HPDE6-E6E7 (cell line): ENCODE measurements at regions not wholly inside any gene's neighbourhood (a gene's known extent, or its start where the extent isn't known, plus 50 kb on each side); places are given as distances from the start of the nearest gene placed in this dataset.
"Not testable (repeated sequence)": the region's sequence is repeated elsewhere in the genome, so short reads cannot be mapped to it uniquely, and the experiment has no call there.

Experiments used
- DNase-seq: peaks from one replicate; pipeline ENCODE4 v3.0.0; 2011; ENCODE audit warnings: missing footprints; ENCODE audit errors: extremely low spot score

- no peak for DNase-seq
Observed at GRCh38 chr1:5734414-5734813, 257.8 kb downstream of the NPHP4 start.

GRCh38 chr1:5733596-5733995, 258.6 kb downstream of the NPHP4 start:
- no peak for DNase-seq

- DNase-seq, result no peak
Observed at GRCh38 chr1:5731110-5731423, 261.2 kb downstream of the NPHP4 start.

GRCh38 chr1:5730272-5731109, 261.7 kb downstream of the NPHP4 start:
- no peak for DNase-seq

- DNase-seq, result no peak
Observed at GRCh38 chr1:5729636-5730145, 262.5 kb downstream of the NPHP4 start.

GRCh38 chr1:5728663-5729355, 263.4 kb downstream of the NPHP4 start:
- DNase-seq, result no peak

GRCh38 chr1:5727871-5728643, 264.2 kb downstream of the NPHP4 start:
- no peak for DNase-seq

GRCh38 chr1:5727191-5727590, 265.0 kb downstream of the NPHP4 start:
- no peak for DNase-seq

GRCh38 chr1:5726586-5727184, 265.5 kb downstream of the NPHP4 start:
- DNase-seq, result not testable (repeated sequence)

- DNase-seq, result no peak
Observed at GRCh38 chr1:5725855-5726585, 266.2 kb downstream of the NPHP4 start.

GRCh38 chr1:5725406-5725805, 266.8 kb downstream of the NPHP4 start:
- no peak for DNase-seq

- DNase-seq, result no peak
Observed at GRCh38 chr1:5724847-5725246, 267.4 kb downstream of the NPHP4 start.

GRCh38 chr1:5722635-5723164, 269.5 kb downstream of the NPHP4 start:
- no peak for DNase-seq

- DNase-seq, result no peak
Observed at GRCh38 chr1:5721634-5722215, 270.5 kb downstream of the NPHP4 start.

GRCh38 chr1:5720936-5721335, 271.3 kb downstream of the NPHP4 start:
- DNase-seq, result no peak

- DNase-seq, result no peak
Observed at GRCh38 chr1:5720484-5720883, 271.7 kb downstream of the NPHP4 start.

- no peak for DNase-seq
Observed at GRCh38 chr1:5720045-5720444, 272.2 kb downstream of the NPHP4 start.

- no peak for DNase-seq
Observed at GRCh38 chr1:5718831-5719632, 273.2 kb downstream of the NPHP4 start.

- DNase-seq, result no peak
Observed at GRCh38 chr1:5717031-5717682, 275.1 kb downstream of the NPHP4 start.
